ENCODE measurements at regions not wholly inside any gene's neighbourhood (a gene's known extent, or its start where the extent isn't known, plus 50 kb on each side); places are given as distances from the start of the nearest gene placed in this dataset.

GRCh38 chr15:39128746-39129145 is 452.1 kb upstream of the THBS1 start:
- Histone ChIP-seq H3K4me3 (ENCODE audit: insufficient read depth, low read length, poor library complexity, severe bottlenecking) (no peak overlapping the region), H3K27ac (ENCODE audit: low read depth, low read length) (no peak overlapping the region), H3F3A (ENCODE audit: insufficient read depth) (no peaks in the 10 kb centered on the region), H3K9ac (ENCODE audit: low read length) (no peak overlapping the region), H3K4me2 (ENCODE audit: low read depth, low read length, poor library complexity, severe bottlenecking) (no peak overlapping the region), H3K9me2 (replicated peaks; ENCODE audit: insufficient read depth, low read length) (no peaks in the 10 kb centered on the region), H3K79me2 (ENCODE audit: insufficient read depth, low read length) (no peaks in the 10 kb centered on the region), H3K36me3 (ENCODE audit: low read length) (no peaks in the 10 kb centered on the region), H3K27me3 (ENCODE audit: low read length) (no peaks in the 10 kb centered on the region), H2AFZ (ENCODE audit: low read depth, low read length, severe bottlenecking) (no peak overlapping the region), H3K9me3 (ENCODE audit: insufficient read depth, low read length) (no peaks in the 10 kb centered on the region), H4K20me1 (ENCODE audit: low read depth, low read length) (no peaks in the 10 kb centered on the region)
- TF ChIP-seq EZH2phosphoT487 (conservative IDR thresholded peaks at IDR 0.05; ENCODE audit: low read length): no peak
- TF ChIP-seq CTCF (IDR thresholded peaks at IDR 0.05; ENCODE audit: insufficient read depth, low read length, poor library complexity, severe bottlenecking): no peak

- no peak overlapping the region for H3K9ac ChIP-seq (ENCODE audit: low read length)
- no peak overlapping the region for H3K4me2 ChIP-seq (ENCODE audit: low read depth, low read length, poor library complexity, severe bottlenecking)
- no peak overlapping the region for H3K27ac ChIP-seq (ENCODE audit: low read depth, low read length)
These were observed 450.1 kb upstream of the THBS1 start for GRCh38 chr15:39130556-39131379.

GRCh38 chr15:39131609-39132008 is 449.3 kb upstream of the THBS1 start:
- TF ChIP-seq CTCF (IDR thresholded peaks at IDR 0.05; ENCODE audit: insufficient read depth, low read length, poor library complexity, severe bottlenecking) (no peak), EZH2phosphoT487 (conservative IDR thresholded peaks at IDR 0.05; ENCODE audit: low read length) (no peak)
- no peaks in the 10 kb centered on the region for H4K20me1 ChIP-seq (ENCODE audit: low read depth, low read length)
- H3K36me3 ChIP-seq (ENCODE audit: low read length): no peaks in the 10 kb centered on the region
- H3K4me2 ChIP-seq (ENCODE audit: low read depth, low read length, poor library complexity, severe bottlenecking): no peak overlapping the region
- H3K79me2 ChIP-seq (ENCODE audit: insufficient read depth, low read length): no peaks in the 10 kb centered on the region
- H2AFZ ChIP-seq (ENCODE audit: low read depth, low read length, severe bottlenecking): no peak overlapping the region
- no peak overlapping the region for H3K27ac ChIP-seq (ENCODE audit: low read depth, low read length)
- H3F3A ChIP-seq (ENCODE audit: insufficient read depth): no peaks in the 10 kb centered on the region
- H3K9me3 ChIP-seq (ENCODE audit: insufficient read depth, low read length): no peaks in the 10 kb centered on the region
- no peaks in the 10 kb centered on the region for H3K9me2 ChIP-seq (replicated peaks; ENCODE audit: insufficient read depth, low read length)
- no peak overlapping the region for H3K9ac ChIP-seq (ENCODE audit: low read length)
- no peak overlapping the region for H3K4me3 ChIP-seq (ENCODE audit: insufficient read depth, low read length, poor library complexity, severe bottlenecking)
- H3K27me3 ChIP-seq (ENCODE audit: low read length): no peaks in the 10 kb centered on the region

More at GRCh38 chr15:39130556-39131379, 450.1 kb upstream of the THBS1 start:
- Histone ChIP-seq H3K4me3 (ENCODE audit: insufficient read depth, low read length, poor library complexity, severe bottlenecking) (no peak overlapping the region), H3K36me3 (ENCODE audit: low read length) (no peaks in the 10 kb centered on the region), H4K20me1 (ENCODE audit: low read depth, low read length) (no peaks in the 10 kb centered on the region), H3K9me3 (ENCODE audit: insufficient read depth, low read length) (no peaks in the 10 kb centered on the region), H3K27me3 (ENCODE audit: low read length) (no peaks in the 10 kb centered on the region), H2AFZ (ENCODE audit: low read depth, low read length, severe bottlenecking) (no peak overlapping the region), H3F3A (ENCODE audit: insufficient read depth) (no peaks in the 10 kb centered on the region), H3K9me2 (replicated peaks; ENCODE audit: insufficient read depth, low read length) (no peaks in the 10 kb centered on the region), H3K79me2 (ENCODE audit: insufficient read depth, low read length) (no peaks in the 10 kb centered on the region)
- TF ChIP-seq EZH2phosphoT487 (conservative IDR thresholded peaks at IDR 0.05; ENCODE audit: low read length): no peak
- no peak for TF ChIP-seq CTCF (IDR thresholded peaks at IDR 0.05; ENCODE audit: insufficient read depth, low read length, poor library complexity, severe bottlenecking)

All from SU-DHL-6 (cell line).